Nephron progenitor cell (in vitro differentiated cells): ENCODE measurements at regions not wholly inside any gene's neighbourhood (a gene's known extent, or its start where the extent isn't known, plus 50 kb on each side); places are given as distances from the start of the nearest gene placed in this dataset.

Experiments used
- DNase-seq: peaks from one replicate; pipeline ENCODE4 v3.0.0; 2021
- H3K27ac Mint-ChIP-seq: 2 replicates; pipeline ENCODE4 v1.8.0; 2021; ENCODE audit warnings: mild to moderate bottlenecking, moderate library complexity, mixed read lengths
- H3K27me3 Mint-ChIP-seq: 2 replicates; pipeline ENCODE4 v1.8.0; 2021; ENCODE audit warnings: mild to moderate bottlenecking, low read depth, mixed read lengths; ENCODE audit not compliant: poor library complexity
- H3K36me3 Mint-ChIP-seq: 2 replicates; pipeline ENCODE4 v1.8.0; 2021; ENCODE audit warnings: low read depth, mixed read lengths
- H3K4me1 Mint-ChIP-seq: 2 replicates; pipeline ENCODE4 v1.8.0; 2021; ENCODE audit warnings: mixed read lengths
- H3K4me3 Mint-ChIP-seq: 2 replicates; pipeline ENCODE4 v1.8.0; 2021; ENCODE audit warnings: mild to moderate bottlenecking, moderate library complexity, mixed read lengths
- H3K9me3 Mint-ChIP-seq: 2 replicates; pipeline ENCODE4 v1.8.0; 2021; ENCODE audit warnings: mild to moderate bottlenecking, moderate library complexity, mixed read lengths
- TF ChIP-seq, protein P1 (sequence below): fragments of 200-600 bp; sonication (generic); IDR thresholded peaks from 2 replicates; pipeline ENCODE4 v1.5.0; 2021; ENCODE audit warnings: antibody characterized with exemption

- Mint-ChIP-seq H3K9me3 (no peaks in the 10 kb centered on the region), H3K4me3 (peak overlapping the region; percentile 74), H3K4me1 (peaks cover 90% of the 10 kb centered on the region), H3K36me3 (no peaks in the 10 kb centered on the region), H3K27me3 (no peaks in the 10 kb centered on the region), H3K27ac (peak overlapping the region; percentile 94)
- TF ChIP-seq, protein P1, sequence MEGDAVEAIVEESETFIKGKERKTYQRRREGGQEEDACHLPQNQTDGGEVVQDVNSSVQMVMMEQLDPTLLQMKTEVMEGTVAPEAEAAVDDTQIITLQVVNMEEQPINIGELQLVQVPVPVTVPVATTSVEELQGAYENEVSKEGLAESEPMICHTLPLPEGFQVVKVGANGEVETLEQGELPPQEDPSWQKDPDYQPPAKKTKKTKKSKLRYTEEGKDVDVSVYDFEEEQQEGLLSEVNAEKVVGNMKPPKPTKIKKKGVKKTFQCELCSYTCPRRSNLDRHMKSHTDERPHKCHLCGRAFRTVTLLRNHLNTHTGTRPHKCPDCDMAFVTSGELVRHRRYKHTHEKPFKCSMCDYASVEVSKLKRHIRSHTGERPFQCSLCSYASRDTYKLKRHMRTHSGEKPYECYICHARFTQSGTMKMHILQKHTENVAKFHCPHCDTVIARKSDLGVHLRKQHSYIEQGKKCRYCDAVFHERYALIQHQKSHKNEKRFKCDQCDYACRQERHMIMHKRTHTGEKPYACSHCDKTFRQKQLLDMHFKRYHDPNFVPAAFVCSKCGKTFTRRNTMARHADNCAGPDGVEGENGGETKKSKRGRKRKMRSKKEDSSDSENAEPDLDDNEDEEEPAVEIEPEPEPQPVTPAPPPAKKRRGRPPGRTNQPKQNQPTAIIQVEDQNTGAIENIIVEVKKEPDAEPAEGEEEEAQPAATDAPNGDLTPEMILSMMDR: no peak
- peak; percentile 32 for DNase-seq
Observed at GRCh38 chr1:116855773-116856201, 53.9 kb upstream of the PTGFRN start.

DNA sequence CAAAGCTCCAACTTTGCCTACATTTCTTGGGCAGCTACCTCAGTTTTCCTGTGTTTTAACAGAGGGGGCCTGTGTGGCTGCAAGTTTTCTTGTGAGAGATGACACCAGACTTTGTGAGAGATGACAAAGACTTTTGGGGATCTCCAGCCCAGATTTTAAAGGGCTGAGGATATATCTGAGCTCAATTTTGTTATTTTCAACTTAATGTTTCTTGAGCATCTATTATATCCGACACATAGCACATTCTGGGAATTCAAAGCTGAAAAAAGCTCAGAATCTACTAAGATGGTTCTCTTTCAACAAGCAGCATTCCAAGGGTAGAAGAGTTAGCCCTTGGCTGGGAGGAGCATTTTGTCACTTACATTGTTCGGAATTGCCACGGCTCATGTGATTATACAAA lies 53.4 kb upstream of the PTGFRN start:
- peak overlapping the region; percentile 94 for H3K27ac Mint-ChIP-seq
- no peak for DNase-seq
- peak overlapping the region; percentile 74 for H3K4me3 Mint-ChIP-seq
- no peaks in the 10 kb centered on the region for H3K36me3 Mint-ChIP-seq
- no peaks in the 10 kb centered on the region for H3K27me3 Mint-ChIP-seq
- TF ChIP-seq, protein P1: no peak
- no peaks in the 10 kb centered on the region for H3K9me3 Mint-ChIP-seq
- peaks cover 95% of the 10 kb centered on the region for H3K4me1 Mint-ChIP-seq

DNA sequence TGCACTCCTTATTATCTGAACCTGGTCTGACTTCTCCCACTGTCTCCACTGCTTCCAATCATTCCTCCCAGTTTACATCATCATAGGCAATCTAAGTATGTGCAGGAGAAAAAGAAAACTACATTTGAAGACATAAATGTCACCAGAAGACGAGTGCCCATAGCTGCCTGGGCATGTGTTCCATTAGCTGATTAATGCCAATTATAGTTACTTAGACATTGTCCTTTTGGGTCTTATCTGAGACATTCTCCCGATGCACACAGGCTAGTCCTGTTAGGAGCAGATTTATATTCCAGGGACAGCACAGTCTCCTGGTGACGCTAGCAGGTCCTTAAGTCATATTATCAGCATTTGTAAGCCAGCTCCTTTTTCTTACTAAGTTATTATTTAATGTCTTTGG lies 52.6 kb upstream of the PTGFRN start:
- H3K27me3 Mint-ChIP-seq: no peaks in the 10 kb centered on the region
- DNase-seq: no peak
- H3K4me3 Mint-ChIP-seq: no peak overlapping the region
- peaks cover 88% of the 10 kb centered on the region for H3K4me1 Mint-ChIP-seq
- H3K27ac Mint-ChIP-seq: peak overlapping the region; percentile 97
- no peaks in the 10 kb centered on the region for H3K9me3 Mint-ChIP-seq
- TF ChIP-seq, protein P1: no peak
- no peaks in the 10 kb centered on the region for H3K36me3 Mint-ChIP-seq
